Coronary artery (tissue), 2 donors: ENCODE measurements at regions not wholly inside any gene's neighbourhood (a gene's known extent, or its start where the extent isn't known, plus 50 kb on each side); places are given as distances from the start of the nearest gene placed in this dataset.

Experiments used
- DNase-seq: peaks from one replicate; pipeline ENCODE4 v3.0.0-alpha.2; 2017; ENCODE audit warnings: low spot score
- H3K27ac ChIP-seq, 2 donors: fragments of 200-600 bp; sonication (generic); one replicate each; pipeline ENCODE4 v1.5.1; 2016 to 2019
- H3K4me3 ChIP-seq: fragments of 200-600 bp; sonication (generic); 2 replicates; pipeline ENCODE4 v1.5.1; 2016; ENCODE audit warnings: mild to moderate bottlenecking, moderate library complexity
- TF ChIP-seq, protein P1 (sequence below): fragments of 200-600 bp; sonication (generic); IDR thresholded peaks from one replicate; pipeline ENCODE4 v1.5.1; 2019; ENCODE audit warnings: antibody characterized with exemption

DNA sequence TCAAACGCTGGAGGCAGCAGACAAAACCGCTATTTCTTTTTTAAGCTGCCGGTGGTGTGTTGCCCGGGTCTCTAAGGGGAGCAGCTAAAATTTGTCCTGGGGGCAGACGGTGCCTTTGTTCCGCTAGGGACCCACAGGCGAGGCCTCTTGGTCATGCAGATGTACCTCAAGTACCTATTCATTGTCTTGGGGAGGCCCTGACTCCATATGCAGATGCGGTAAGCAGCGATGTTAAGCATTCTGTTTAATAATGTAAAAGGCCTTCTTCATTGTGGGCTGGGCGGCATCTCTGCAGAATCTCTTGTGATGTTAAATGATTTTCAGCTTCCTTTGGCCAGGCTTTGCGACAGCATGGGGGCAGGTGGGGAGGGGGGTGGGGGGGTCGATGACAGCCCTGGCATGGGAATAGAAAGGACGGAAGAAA is 98.9 kb upstream of the PJA1 start:
- no peak for DNase-seq
- no peak overlapping the region for H3K4me3 ChIP-seq
- no peak overlapping the region for H3K27ac ChIP-seq
- TF ChIP-seq, protein P1, sequence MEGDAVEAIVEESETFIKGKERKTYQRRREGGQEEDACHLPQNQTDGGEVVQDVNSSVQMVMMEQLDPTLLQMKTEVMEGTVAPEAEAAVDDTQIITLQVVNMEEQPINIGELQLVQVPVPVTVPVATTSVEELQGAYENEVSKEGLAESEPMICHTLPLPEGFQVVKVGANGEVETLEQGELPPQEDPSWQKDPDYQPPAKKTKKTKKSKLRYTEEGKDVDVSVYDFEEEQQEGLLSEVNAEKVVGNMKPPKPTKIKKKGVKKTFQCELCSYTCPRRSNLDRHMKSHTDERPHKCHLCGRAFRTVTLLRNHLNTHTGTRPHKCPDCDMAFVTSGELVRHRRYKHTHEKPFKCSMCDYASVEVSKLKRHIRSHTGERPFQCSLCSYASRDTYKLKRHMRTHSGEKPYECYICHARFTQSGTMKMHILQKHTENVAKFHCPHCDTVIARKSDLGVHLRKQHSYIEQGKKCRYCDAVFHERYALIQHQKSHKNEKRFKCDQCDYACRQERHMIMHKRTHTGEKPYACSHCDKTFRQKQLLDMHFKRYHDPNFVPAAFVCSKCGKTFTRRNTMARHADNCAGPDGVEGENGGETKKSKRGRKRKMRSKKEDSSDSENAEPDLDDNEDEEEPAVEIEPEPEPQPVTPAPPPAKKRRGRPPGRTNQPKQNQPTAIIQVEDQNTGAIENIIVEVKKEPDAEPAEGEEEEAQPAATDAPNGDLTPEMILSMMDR: no peak

DNA sequence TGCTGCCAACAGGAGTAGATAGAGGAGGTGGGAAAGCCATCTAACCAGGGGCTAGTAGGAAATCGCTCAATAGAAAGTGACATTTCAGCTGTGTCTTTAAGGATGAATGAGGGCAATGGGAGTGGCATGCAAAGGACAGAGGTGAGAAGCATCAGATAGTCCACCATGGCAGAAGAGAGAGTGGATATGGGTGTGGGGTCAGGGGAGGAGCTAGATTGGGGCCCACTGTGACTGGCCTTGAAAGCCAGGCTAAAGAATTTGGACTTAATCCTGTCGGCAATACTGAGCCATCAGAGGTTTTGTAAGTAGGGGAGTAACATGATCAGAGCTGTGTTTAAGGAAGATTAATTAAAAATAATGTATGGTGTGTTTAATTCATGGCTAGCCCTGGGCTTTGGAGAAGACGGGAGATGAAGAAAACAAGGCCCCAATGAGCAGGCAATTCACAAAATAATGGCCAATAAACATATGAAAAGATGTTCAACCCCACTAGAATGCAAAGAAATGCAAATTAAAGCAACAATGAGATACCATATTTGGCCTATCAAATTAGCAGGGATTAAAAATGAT is 98.1 kb upstream of the PJA1 start:
- DNase-seq: no peak

DNA sequence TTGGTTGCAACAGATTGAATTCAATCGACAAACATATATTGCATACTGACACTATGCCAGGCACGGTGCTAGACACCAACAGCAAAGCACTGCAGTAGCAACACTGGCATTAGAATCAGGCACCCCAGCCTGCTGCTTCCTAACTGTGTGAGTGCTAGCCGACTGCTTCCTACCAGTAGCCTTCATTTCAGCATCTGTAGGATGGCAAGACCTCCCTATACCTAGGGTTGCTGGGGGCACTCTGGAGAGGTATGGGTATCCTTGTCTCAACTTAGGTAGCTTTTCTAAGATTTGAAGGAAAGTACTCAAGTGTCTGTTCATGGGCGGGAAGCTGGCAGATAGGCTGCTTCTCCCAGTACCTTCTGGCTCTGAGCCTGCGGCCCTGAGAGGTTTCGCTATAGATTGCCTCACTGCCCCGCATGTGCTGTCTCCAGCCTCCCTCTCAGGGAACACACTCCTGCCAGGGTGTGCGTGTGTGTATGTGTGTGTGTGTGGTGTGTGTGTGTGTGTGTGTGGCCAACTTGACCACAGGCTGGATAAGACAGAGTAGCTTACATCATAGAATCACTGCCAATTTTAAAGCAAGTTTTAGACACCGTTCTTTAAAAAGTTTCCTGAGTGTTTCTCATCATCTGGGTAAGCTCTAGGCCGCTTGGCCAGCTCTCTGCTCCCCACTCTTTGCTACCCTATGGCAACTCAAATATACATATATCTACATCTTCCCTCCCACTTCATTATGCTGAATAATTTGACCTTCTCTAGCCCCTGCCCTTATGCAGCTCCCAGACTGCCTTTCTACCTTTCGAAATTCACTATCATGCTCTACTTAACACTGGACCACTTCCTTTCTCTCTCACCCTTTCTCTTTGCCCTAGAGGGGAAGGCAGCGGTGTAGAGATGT is 97.0 kb upstream of the PJA1 start:
- Histone ChIP-seq H3K4me3 (no peak overlapping the region), H3K27ac (no peak overlapping the region)
- TF ChIP-seq, protein P1: no peak
- DNase-seq: no peak

More for the DNA sequence above, 98.1 kb upstream of the PJA1 start:
- H3K4me3 ChIP-seq: no peak overlapping the region
- no peak overlapping the region for H3K27ac ChIP-seq
- TF ChIP-seq, protein P1: no peak

DNA sequence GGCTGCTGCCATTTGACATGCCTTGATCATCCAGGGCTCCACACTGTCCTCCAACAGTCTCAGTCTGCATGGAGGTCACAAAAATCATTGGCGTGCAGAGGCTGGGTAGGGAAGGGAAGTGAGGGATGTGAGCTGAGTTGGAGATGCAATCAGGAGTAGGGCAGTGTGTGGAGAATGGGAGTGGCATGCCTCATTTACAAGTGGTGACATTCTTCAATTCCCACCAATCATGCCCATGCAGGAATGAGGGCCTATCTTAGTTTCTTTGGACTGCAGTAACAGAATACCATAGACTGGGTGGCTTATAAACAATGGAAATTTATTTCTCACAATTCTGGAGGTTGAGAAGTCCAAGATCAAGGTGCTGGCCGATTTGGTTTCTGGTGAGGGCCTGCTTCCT is 94.9 kb upstream of the PJA1 start:
- TF ChIP-seq, protein P1: no peak
- H3K27ac ChIP-seq: no peak overlapping the region
- no peak overlapping the region for H3K4me3 ChIP-seq
- DNase-seq: no peak

DNA sequence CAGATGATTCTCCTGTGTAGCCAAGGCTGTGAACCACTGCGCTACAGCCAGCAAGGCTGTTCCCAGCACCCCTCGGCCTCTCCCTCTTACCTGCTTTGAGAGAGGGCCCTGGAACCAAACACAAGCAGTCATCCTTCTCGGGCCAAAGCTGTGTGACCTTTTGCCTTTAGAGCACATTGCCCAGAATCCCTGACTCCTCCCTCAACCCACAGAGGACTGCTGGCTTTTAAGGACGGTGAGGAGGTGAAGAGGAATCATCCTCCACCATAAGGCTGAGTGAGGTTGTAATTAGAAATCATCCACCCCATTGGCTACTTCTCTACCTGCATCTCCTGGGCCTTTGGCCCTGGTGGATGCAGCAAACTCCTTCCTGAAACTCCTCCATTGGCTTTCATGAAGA is 93.6 kb upstream of the PJA1 start:
- no peak overlapping the region for H3K27ac ChIP-seq
- TF ChIP-seq, protein P1: no peak
- no peak overlapping the region for H3K4me3 ChIP-seq
- no peak for DNase-seq

DNA sequence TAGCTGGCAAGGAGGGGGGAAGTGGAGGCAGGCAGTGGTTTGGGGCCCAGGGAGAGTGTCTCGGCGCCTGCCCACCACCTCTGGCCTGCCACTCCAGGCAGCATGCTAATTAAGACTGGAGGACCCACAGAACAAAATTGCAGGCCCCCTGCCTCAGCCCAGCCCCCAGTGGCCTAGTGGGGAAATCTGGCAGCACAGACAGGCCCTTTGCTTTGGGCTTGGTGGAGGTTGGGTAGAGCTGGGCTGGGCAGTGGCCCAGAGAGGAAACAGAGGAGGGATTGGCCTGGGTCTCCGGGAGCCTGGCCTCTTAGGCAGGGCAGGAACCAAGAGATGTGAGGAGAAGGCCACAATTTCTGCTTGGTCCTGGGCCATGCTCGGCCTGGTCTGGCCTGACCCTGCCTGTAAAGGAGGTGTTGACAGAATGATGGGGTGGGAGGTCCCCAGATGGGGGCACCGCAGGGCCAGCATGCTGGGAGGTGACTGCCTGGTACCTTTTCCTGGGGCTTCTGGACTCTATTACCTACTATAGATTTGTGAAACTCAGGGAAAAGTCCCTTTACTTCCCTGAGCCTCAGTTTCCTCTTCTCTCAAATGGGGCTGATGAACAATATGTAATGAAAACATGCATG is 92.4 kb upstream of the PJA1 start:
- no peak for DNase-seq
- H3K27ac ChIP-seq: no peak overlapping the region
- TF ChIP-seq, protein P1: no peak
- no peak overlapping the region for H3K4me3 ChIP-seq
